GM18508 (cell line): ENCODE measurements at regions not wholly inside any gene's neighbourhood (a gene's known extent, or its start where the extent isn't known, plus 50 kb on each side); places are given as distances from the start of the nearest gene placed in this dataset.

ENCODE experiments used
- ATAC-seq: cut with Tn5 transposase; IDR thresholded peaks from one replicate; pipeline ENCODE4 v1.9.1; 2021; ENCODE audit warnings: moderate number of reproducible peaks; ENCODE audit not compliant: insufficient read depth, unreplicated experiment

DNA sequence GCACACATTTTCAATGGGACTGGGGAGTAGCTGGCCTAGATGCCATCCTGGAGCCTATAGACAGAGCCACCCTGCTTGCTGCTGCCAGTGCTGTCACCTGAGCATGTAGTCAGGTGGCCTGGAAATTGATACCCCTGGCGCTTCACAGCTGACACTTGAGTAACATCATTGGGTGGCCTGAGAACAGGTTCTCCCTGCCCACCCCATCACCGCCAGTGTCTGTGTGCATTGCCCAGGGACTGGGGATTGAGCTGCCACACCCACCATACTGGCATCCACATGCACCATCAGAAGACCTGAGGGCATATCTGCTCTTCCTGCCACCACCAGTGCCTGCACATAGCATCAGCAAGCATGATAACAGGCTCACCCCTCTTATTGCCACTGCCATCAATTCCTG is 1142.9 kb upstream of the PABPC4L start:
- no peak for ATAC-seq

DNA sequence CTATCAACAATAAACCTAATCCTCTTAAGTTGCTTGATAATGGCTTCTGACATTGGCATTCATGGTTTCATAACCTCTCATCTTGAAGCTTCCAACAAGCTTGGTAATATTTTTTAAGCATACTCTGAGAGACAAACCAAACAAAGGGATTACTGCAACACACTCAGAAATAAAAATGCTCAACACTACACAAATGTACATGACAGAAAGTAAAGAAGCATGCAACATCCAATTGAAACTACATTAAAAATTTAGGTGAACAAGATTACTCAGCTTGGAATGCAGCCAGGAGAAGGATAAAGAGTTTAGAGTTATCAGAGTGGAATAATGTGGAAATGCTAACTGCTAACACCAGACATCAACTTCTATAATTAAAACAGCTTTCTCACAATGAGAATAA is 1136.6 kb upstream of the PABPC4L start:
- no peak for ATAC-seq

DNA sequence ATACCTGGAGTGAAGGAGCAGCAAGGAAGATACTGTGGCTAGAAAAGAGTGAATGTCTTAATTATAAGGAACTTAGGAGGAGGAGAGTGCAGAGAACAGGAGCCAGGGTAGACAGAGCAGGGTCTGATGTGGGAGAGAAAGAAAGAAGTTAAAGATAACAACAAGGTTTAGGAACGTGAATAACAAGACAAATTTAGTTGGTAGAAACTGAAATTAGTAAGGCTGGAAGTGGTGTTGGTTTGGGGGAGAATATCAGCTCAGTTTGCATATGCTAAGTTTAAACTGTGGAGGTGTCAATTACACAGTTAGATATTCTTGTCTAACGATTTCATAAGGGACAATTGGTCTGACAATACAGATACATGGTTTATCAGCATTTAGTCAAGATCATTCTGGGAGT is 1123.7 kb upstream of the PABPC4L start:
- no peak for ATAC-seq

DNA sequence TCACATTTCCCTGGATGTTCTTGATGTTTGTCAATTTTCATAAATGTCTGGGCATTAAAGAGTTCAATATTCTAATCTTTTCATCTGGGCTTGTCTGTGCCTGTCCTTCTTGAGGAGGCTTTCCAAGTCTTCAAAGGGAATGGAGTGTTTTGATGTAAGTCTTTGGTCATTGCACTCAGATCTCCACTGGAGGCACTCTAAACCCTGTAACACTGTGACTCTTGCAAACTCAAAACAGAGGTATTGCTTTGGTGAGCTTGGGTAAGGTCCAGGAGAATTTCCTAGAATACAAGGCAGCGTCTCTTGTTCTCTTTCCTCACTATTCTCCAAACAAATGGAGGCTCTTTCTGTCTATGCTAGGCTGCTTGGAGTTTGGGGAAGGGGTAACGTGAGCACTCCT is 1118.1 kb upstream of the PABPC4L start:
- ATAC-seq = no peak

DNA sequence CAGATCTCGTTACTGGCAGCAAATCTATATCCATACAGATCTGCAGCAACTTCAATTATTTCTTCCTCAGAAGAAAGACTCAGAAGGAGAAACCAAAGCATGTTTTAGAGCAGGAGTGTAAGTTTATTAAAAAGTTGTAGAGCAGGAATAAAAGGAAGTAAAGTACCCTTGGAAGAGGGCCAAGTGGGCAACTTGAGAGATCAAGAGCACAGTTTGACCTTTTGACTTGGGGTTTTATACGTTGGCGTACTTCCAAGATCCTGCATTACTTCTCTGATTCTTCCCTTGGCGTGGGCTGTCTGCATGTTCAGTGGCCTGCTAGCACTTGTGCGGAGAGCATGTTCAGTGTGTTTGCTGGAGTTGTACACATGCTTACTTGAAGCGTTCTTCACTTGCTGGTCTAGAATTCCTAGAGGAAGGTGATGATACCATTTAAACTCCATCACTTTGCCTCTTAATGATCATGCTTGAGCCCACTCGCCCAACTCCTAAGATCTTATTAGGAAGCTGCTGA is 1114.7 kb upstream of the PABPC4L start:
- no peak for ATAC-seq

DNA sequence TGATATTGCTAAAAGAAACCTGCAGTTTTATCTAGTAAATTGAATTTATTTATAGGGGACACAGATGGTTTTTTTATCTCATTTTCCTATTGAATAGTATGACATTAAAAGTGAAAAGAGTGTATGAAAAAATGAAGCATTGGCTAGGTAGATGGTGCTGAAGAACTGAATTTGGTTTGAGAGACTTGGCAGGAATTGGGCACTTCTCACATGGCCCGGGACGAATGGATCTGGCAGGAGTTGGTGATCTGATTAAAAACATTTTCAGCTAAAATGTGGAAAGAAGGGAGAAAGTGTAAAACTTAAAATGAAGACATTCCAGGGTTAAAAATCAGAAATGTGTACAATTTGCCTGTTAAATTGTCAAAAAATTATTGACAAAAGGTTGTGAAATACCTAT is 1088.5 kb upstream of the PABPC4L start:
- ATAC-seq = no peak

DNA sequence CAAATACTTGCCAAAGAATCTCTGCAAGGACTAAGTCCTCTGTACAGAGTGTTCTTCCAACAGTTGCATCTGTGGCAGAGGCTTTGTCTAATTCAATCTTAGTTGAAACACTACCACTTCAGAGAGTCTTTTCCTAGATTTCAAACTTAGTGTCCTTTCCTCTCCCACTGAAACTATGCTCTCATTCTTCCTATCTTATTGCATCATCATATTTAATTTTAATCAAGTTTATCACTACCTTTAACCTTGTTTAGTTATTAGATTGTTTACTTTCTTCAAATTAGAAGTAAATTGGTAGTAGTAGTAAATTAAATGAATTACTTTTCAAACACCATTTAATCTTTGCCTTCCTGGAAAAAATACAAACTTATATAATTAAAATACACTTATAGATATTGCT is 1082.3 kb upstream of the PABPC4L start:
- no peak for ATAC-seq

DNA sequence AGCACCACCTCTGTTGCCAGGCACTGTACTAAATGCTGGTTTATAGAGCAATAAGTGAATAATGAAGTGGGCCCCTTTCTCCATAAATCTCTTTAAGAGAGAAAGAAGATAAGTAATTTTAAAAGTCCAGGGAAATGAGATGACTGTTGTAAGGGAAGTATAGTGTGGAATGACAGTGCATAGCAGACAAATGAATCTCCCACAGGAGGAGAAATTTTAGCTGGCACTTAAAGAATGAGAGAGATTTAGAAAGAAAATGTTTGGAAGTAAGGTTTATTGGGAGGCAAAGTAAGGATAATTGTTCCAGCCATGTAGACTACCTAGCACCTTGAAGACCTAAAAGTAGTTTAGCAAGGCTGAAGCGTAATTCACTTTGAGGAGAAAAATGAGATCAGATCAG is 1081.1 kb upstream of the PABPC4L start:
- ATAC-seq = no peak

DNA sequence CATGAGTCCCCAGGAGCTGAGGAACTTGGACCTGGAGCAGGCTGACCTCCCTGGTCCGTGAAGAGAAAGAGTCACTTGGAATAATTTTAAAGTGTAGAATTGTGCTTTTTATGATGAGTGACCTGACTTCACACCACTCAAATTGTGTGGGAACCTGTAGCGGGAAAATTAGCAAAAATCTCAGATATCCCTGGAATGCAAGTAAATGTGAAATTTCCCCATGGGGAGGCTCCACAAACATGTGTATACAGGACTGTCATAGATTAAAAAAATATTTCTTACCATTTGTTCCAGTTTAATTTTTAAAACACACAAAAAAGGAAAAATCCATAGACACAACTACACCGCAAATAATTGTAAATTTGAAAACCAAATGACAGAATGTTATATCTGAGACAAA is 1079.6 kb upstream of the PABPC4L start:
- ATAC-seq = no peak

DNA sequence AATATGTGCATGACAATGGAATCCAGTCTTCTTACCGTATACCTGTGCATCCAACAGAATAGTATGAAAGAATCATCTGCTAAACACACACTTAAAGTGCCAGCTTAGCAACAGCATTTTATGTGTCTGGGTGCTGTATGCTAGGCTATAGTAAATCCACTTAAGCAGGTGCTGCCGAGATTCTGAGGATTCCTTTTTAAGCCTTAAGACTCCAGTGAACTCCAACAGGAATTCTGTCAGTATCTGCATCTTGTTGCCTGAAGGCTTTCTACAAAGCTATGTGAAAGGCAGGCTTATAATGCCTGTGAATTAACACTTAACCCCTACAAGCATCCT is 1076.4 kb upstream of the PABPC4L start:
- ATAC-seq = no peak

DNA sequence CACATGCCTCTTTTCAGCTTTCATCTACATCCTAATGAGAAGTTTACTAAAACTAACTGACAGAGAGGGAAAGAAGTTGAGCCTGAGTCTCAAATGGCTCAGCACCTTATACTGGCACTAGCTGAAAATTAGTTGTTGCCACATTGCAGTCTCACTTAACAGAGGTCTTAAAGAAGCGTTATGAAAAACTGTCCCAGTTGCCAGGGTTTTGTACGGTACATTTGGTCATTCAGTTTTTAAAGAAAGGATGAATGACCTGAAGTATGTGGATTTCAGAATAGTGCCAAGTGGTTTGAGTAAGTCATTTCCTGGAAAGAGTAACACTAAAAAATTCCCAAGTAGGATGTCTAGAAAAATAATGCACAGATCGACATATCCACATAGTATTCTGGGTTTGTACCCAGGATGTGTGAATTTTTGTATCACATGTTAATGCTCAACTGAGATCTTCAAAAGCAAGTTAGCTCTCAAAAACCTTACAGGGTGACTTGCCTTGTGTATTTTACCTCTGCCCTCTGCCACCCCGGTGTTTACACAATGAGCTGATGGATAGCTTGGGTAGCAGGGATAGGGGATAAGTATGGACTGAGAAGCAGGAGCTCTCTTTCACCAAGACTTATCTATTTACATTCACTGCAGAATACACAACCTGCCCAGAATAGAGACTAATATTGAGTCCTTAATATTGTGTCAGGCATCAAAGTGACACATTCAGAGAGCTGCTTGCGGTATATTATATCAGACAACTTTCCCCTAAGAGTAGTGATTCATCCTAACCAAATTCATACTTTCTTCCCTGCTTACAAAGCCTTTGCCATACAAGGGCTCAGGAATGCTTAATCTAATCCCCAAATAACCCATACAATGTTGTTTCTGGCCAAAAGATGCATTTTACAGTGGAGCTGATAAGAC is 1075.7 kb upstream of the PABPC4L start:
- ATAC-seq = no peak

DNA sequence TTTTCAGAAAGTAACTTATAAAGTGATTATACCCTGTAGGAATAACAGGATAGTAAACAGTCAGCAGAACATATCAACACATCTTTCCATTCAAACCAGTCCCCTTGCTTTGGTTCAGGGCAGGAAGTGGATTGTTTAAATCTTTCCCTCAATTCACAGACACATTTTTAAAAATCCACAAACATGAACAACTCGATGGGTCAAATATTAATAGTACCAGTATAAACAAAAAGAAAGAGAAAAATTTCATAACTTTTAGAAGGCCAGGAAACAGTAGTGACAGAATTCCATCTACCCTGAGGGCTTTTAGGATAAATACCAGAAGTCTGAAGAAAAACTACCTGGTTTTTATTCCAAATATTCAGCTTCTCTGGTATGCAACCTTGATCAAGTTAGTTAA is 1072.8 kb upstream of the PABPC4L start:
- no peak for ATAC-seq

DNA sequence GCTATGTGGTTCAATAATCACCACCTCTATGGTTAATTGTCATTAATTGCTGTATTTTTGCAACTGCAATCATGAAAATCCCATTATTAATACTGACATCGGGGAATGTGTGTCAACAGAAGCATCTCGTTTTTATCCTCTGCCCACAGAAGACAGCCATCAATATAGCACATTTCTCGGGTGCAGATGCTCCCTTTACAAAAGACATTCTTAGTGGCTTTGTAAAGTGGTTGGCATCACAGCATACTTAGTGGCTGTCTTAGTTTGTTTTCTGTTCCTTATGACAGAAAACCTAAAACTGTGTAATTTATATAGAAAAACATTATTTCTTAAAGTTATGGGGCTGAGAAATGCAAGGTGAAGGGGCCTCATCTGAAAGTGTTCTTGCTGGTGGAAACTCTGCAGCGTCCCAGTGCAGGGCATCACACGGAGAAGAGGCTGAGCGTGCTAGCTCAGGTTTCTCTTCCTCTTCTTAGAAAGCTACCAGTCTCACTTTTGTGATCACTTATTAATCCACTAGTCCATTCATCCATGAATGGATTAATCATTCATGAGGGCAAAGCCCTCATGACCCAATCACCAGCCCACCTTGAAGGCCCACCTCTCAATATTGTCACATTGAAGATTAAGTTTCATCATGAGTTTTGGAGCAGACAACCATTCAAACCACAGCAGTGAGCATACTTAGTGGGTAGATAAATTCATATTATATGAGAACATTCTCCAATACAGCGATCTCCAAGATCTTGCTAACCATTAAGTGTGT is 1067.7 kb upstream of the PABPC4L start:
- peak; percentile 92 for ATAC-seq

DNA sequence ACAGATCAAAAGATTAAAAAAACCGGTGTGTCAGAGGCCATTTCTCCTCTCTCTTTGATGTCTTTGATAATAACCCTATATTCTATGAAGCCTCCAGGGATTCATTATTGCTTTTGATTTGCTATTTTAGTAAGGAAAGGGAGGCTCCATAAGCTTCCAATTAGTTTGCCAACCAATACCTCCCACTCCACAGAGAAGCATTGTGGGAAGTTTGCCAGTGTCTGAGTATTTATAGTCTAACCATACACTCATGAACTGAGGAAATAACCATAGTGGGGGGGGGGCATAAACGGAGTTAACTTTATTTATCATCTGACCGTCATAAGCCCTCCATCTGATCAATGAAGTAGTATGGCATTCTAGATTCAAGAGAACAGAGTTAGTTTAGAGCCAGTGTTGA is 1066.8 kb upstream of the PABPC4L start:
- ATAC-seq = no peak

DNA sequence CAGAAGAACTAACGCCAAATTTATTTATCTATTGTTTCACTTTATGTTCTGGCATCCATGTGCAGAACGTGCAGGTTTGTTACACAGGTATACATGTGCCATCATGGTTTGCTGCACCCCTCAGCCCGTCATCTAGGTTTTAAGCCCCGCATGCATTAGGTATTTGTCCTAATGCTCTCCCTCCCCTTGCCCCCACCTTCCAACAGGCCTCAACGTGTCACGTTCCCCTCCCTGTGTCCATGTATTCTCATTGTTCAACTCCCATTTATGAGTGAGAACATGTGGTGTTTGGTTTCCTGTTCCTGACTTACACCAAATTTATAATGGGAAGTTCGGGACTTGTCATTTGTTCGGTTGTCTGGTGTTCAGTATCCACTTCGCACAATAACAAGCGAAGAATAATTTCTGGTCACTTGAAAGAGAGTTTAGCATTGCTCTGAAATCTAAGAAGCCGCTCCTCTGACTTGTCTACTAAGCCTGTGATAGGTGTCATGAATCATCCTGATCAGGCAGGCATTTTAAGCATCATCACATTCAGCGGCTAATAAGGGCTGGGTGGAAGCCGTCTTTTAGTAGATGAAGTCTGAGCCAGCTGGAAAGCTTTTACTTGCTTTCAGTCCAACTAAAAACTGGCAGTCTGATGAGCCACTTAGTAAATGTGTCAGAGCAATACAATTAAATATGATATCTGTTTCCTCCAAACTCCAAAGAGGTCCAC is 1065.7 kb upstream of the PABPC4L start:
- no peak for ATAC-seq

DNA sequence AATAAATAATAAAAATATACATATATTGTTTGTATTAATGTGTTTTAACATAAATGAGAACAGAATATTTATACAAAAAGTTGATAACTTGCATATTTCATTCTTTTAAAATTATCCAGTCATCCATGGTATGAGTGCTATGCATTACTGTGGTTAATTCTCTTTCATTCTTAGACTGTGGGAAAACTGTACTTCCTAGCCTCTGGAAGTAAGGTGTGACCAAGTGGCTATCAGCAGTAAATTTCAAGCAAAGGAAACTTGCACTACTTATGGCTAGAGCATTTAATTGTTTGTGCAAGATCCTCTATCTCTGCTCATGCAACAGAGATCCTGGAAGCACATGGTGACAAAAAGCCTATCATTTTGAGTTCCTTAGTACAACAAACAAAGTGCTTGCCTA is 1054.5 kb upstream of the PABPC4L start:
- ATAC-seq = no peak

DNA sequence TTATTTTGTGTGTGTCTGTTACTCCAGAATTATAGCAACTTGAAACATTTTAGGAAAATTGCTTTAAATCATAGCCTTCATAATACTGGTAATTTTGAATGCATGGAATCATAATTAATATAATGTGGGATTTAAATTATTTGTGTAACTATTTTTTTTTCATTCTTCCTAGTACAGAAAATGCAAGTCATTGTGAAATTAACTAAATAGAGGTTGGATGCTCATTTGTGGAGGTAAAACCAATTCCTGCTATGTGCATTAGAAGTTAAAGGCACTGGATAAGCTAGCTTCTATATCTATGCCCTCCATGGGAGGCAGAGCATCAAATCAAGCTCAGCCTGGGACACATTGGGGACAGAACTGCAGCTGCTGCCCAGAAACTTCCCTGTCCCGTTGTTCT is 1048.5 kb upstream of the PABPC4L start:
- no peak for ATAC-seq

DNA sequence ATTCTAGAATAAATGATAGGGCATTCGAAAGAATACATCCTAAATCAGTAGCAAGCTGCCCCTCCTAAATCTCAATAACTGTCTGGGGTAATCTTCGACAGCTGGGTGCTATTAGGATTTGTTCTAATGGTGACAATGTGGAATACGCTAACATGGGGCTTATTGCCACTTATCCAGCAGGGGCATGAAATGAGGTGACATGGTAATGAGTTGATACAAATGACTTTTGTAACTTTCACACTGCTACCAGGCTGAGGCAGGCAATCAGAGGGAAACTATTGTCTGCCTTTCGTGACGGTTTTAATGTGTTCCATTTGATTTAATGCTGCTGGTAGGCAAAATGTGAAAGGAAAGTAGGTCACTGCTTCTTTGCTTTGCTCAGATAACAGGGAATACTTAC is 1047.4 kb upstream of the PABPC4L start:
- no peak for ATAC-seq

DNA sequence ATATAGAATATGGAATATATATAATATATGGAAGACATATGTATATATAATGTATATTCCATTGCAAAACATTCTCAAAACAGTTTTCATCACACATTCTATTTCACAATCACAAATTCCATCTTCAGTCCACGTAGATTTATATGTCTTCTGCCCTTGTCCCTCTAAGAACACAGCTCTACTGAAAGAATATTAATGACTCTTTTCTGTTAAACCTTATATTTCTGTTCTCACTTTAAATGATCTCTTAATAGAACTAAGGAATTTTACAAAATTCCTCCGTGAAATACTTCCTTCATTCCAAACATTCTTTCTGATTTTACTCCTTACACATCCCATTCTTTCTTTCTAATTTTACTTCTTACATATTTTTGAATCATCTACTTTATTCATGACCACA is 1043.1 kb upstream of the PABPC4L start:
- ATAC-seq = no peak

DNA sequence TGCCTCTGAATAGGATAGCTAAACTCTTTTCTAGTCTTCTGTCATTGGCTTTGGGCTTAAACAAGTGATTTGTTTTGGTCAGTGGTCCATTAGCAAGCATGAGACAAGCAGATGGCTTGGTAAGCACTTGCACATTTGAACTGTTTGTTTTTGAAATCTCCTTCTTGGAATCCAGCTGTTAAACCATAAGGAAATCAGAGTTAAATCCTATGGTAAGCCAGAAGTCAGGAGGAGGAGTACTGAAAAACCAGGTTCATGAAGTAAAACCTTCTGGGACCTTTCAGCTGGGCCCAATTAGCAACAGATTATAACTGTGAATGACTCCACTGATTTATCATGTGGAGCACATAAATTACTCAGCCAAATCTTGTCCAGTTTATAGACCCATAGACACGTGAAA is 1042.5 kb upstream of the PABPC4L start:
- ATAC-seq = no peak

DNA sequence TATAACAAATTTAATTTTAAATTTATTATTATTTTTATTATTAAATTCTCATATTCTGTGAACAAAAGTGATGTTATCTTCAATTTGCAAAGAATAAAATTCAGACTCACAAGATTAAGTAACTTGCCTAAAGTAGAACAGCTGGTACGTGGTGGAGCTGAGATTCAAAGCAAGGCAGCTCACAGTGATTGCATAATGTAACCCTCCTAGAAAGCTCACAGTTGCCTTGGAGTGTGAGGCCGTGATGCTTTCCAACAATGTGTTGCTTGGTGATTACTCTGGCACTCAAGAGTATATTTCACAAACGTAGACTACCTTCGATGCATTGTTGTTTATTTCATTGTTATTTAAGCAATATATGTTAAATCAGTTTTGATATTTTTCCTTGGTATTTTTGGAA is 1039.2 kb upstream of the PABPC4L start:
- ATAC-seq = no peak
